ENCODE measurements at regions not wholly inside any gene's neighbourhood (a gene's known extent, or its start where the extent isn't known, plus 50 kb on each side); places are given as distances from the start of the nearest gene placed in this dataset.
"Not testable (repeated sequence)": the region's sequence is repeated elsewhere in the genome, so short reads cannot be mapped to it uniquely, and the experiment has no call there.

GRCh38 chr3:181324516-181324915, 335.0 kb upstream of the DNAJC19 start:
- not testable (repeated sequence) for H3K4me3 Mint-ChIP-seq; H3K4me1 Mint-ChIP-seq (ENCODE audit: low read depth in 2 of 2); H3K27ac Mint-ChIP-seq; ATAC-seq (replicated peaks); DNase-seq; H3K36me3 Mint-ChIP-seq (ENCODE audit: insufficient read depth); H3K27me3 Mint-ChIP-seq
- H3K9me3 Mint-ChIP-seq: peaks cover 10 to 35% of the 10 kb centered on the region in 2 donors

- Mint-ChIP-seq H3K36me3 (ENCODE audit: insufficient read depth) (no peaks in the 10 kb centered on the region), H3K27me3 (no peaks in the 10 kb centered on the region), H3K4me1 (ENCODE audit: low read depth in 2 of 2) (no peaks in the 10 kb centered on the region), H3K4me3 (no peak overlapping the region), H3K27ac (no peak overlapping the region), H3K9me3 (peaks cover 11 to 37% of the 10 kb centered on the region in 2 donors)
- no peak for ATAC-seq (replicated peaks)
- no peak for DNase-seq
These were observed 328.8 kb upstream of the DNAJC19 start for GRCh38 chr3:181318321-181318720.

- ATAC-seq (replicated peaks) (no peak), DNase-seq (no peak)
- no peaks in the 10 kb centered on the region for H3K4me1 Mint-ChIP-seq (ENCODE audit: low read depth in 2 of 2)
- H3K4me3 Mint-ChIP-seq: no peak overlapping the region
- peaks cover 11 to 29% of the 10 kb centered on the region in 2 donors for H3K9me3 Mint-ChIP-seq
- no peaks in the 10 kb centered on the region for H3K36me3 Mint-ChIP-seq (ENCODE audit: insufficient read depth)
- H3K27ac Mint-ChIP-seq: no peak overlapping the region
- no peaks in the 10 kb centered on the region for H3K27me3 Mint-ChIP-seq
These were observed 328.0 kb upstream of the DNAJC19 start for GRCh38 chr3:181317508-181317907.

- DNase-seq (no peak), ATAC-seq (replicated peaks) (no peak)
- Mint-ChIP-seq H3K4me1 (ENCODE audit: low read depth in 2 of 2) (no peaks in the 10 kb centered on the region), H3K4me3 (no peak overlapping the region), H3K27me3 (no peaks in the 10 kb centered on the region), H3K9me3 (peaks cover 5 to 19% of the 10 kb centered on the region in 2 donors), H3K27ac (no peak overlapping the region), H3K36me3 (ENCODE audit: insufficient read depth) (no peaks in the 10 kb centered on the region)
These were observed 326.9 kb upstream of the DNAJC19 start for GRCh38 chr3:181316482-181316881.

GRCh38 chr3:181313335-181313734, 323.8 kb upstream of the DNAJC19 start:
- no peak for ATAC-seq (replicated peaks)
- no peak for DNase-seq
- H3K27ac Mint-ChIP-seq: no peak overlapping the region
- no peaks in the 10 kb centered on the region for H3K27me3 Mint-ChIP-seq
- no peak overlapping the region for H3K4me3 Mint-ChIP-seq
- H3K36me3 Mint-ChIP-seq (ENCODE audit: insufficient read depth): no peaks in the 10 kb centered on the region
- no peaks in the 10 kb centered on the region for H3K4me1 Mint-ChIP-seq (ENCODE audit: low read depth in 2 of 2)
- H3K9me3 Mint-ChIP-seq: peaks cover 4 to 14% of the 10 kb centered on the region in 2 donors

GRCh38 chr3:181311186-181311585, 321.6 kb upstream of the DNAJC19 start:
- H3K4me3 Mint-ChIP-seq: no peak overlapping the region
- DNase-seq (no peak), ATAC-seq (replicated peaks) (no peak)
- H3K27ac Mint-ChIP-seq: no peak overlapping the region
- H3K36me3 Mint-ChIP-seq (ENCODE audit: insufficient read depth): no peaks in the 10 kb centered on the region
- peaks cover 5 to 18% of the 10 kb centered on the region in 2 donors for H3K9me3 Mint-ChIP-seq
- H3K27me3 Mint-ChIP-seq: no peaks in the 10 kb centered on the region
- no peaks in the 10 kb centered on the region for H3K4me1 Mint-ChIP-seq (ENCODE audit: low read depth in 2 of 2)

GRCh38 chr3:181302960-181303359, 313.4 kb upstream of the DNAJC19 start:
- ATAC-seq (replicated peaks): no peak
- Mint-ChIP-seq H3K9me3 (peaks cover 7 to 10% of the 10 kb centered on the region in 2 donors), H3K4me3 (no peak overlapping the region), H3K36me3 (ENCODE audit: insufficient read depth) (no peaks in the 10 kb centered on the region), H3K27ac (no peak overlapping the region), H3K4me1 (ENCODE audit: low read depth in 2 of 2) (no peaks in the 10 kb centered on the region), H3K27me3 (no peaks in the 10 kb centered on the region)
- no peak for DNase-seq

- no peak overlapping the region for H3K27ac Mint-ChIP-seq
- H3K27me3 Mint-ChIP-seq: no peaks in the 10 kb centered on the region
- peaks cover 6 to 8% of the 10 kb centered on the region in 2 donors for H3K9me3 Mint-ChIP-seq
- ATAC-seq (replicated peaks): no peak
- H3K36me3 Mint-ChIP-seq (ENCODE audit: insufficient read depth): no peaks in the 10 kb centered on the region
- H3K4me1 Mint-ChIP-seq (ENCODE audit: low read depth in 2 of 2): no peaks in the 10 kb centered on the region
- no peak for DNase-seq
- no peak overlapping the region for H3K4me3 Mint-ChIP-seq
These were observed 310.5 kb upstream of the DNAJC19 start for GRCh38 chr3:181300033-181300432.

GRCh38 chr3:181298421-181298820, 308.9 kb upstream of the DNAJC19 start:
- no peaks in the 10 kb centered on the region for H3K4me1 Mint-ChIP-seq (ENCODE audit: low read depth in 2 of 2)
- H3K9me3 Mint-ChIP-seq: peaks cover 6 to 8% of the 10 kb centered on the region in 2 donors
- no peak overlapping the region for H3K27ac Mint-ChIP-seq
- no peak for DNase-seq
- no peak overlapping the region for H3K4me3 Mint-ChIP-seq
- no peaks in the 10 kb centered on the region for H3K36me3 Mint-ChIP-seq (ENCODE audit: insufficient read depth)
- no peaks in the 10 kb centered on the region for H3K27me3 Mint-ChIP-seq
- no peak for ATAC-seq (replicated peaks)

GRCh38 chr3:181292984-181293383, 303.4 kb upstream of the DNAJC19 start:
- H3K4me1 Mint-ChIP-seq (ENCODE audit: low read depth in 2 of 2): no peaks in the 10 kb centered on the region
- H3K4me3 Mint-ChIP-seq: no peak overlapping the region
- DNase-seq: no peak
- no peak for ATAC-seq (replicated peaks)
- no peaks in the 10 kb centered on the region for H3K27me3 Mint-ChIP-seq
- no peak overlapping the region for H3K27ac Mint-ChIP-seq
- H3K9me3 Mint-ChIP-seq: peaks cover 0 to 9% of the 10 kb centered on the region in 2 donors
- no peaks in the 10 kb centered on the region for H3K36me3 Mint-ChIP-seq (ENCODE audit: insufficient read depth)

GRCh38 chr3:181290941-181291340, 301.4 kb upstream of the DNAJC19 start:
- no peak overlapping the region for H3K4me3 Mint-ChIP-seq
- H3K36me3 Mint-ChIP-seq (ENCODE audit: insufficient read depth): no peaks in the 10 kb centered on the region
- H3K9me3 Mint-ChIP-seq: peaks cover 0 to 7% of the 10 kb centered on the region in 2 donors
- no peaks in the 10 kb centered on the region for H3K27me3 Mint-ChIP-seq
- H3K27ac Mint-ChIP-seq: no peak overlapping the region
- H3K4me1 Mint-ChIP-seq (ENCODE audit: low read depth in 2 of 2): no peaks in the 10 kb centered on the region
- ATAC-seq (replicated peaks): no peak
- DNase-seq: no peak

GRCh38 chr3:181289306-181289705, 299.8 kb upstream of the DNAJC19 start:
- H3K9me3 Mint-ChIP-seq: peaks cover under 1 to 7% of the 10 kb centered on the region in 2 donors
- no peak for ATAC-seq (replicated peaks)
- no peaks in the 10 kb centered on the region for H3K36me3 Mint-ChIP-seq (ENCODE audit: insufficient read depth)
- no peak overlapping the region for H3K4me3 Mint-ChIP-seq
- H3K27me3 Mint-ChIP-seq: no peaks in the 10 kb centered on the region
- DNase-seq: no peak
- H3K4me1 Mint-ChIP-seq (ENCODE audit: low read depth in 2 of 2): no peaks in the 10 kb centered on the region
- no peak overlapping the region for H3K27ac Mint-ChIP-seq

GRCh38 chr3:181288145-181288544, 298.6 kb upstream of the DNAJC19 start:
- DNase-seq (no peak), ATAC-seq (replicated peaks) (no peak)
- Mint-ChIP-seq H3K27me3 (no peaks in the 10 kb centered on the region), H3K4me3 (no peak overlapping the region), H3K36me3 (ENCODE audit: insufficient read depth) (no peaks in the 10 kb centered on the region), H3K9me3 (peaks cover 2 to 7% of the 10 kb centered on the region in 2 donors), H3K27ac (no peak overlapping the region), H3K4me1 (ENCODE audit: low read depth in 2 of 2) (no peaks in the 10 kb centered on the region)

- DNase-seq (no peak), ATAC-seq (replicated peaks) (no peak)
- no peaks in the 10 kb centered on the region for H3K27me3 Mint-ChIP-seq
- H3K4me1 Mint-ChIP-seq (ENCODE audit: low read depth in 2 of 2): no peaks in the 10 kb centered on the region
- no peak overlapping the region for H3K4me3 Mint-ChIP-seq
- H3K9me3 Mint-ChIP-seq: peaks cover under 1 to 14% of the 10 kb centered on the region in 2 donors
- H3K27ac Mint-ChIP-seq: no peak overlapping the region
- peaks cover 2% of the 10 kb centered on the region for H3K36me3 Mint-ChIP-seq (ENCODE audit: insufficient read depth)
These were observed 289.7 kb upstream of the DNAJC19 start for GRCh38 chr3:181279239-181279565.
